B cell (primary cell): ENCODE measurements at regions not wholly inside any gene's neighbourhood (a gene's known extent, or its start where the extent isn't known, plus 50 kb on each side); places are given as distances from the start of the nearest gene placed in this dataset.

Experiments
- EZH2 ChIP-seq: IDR thresholded peaks from 2 replicates; pipeline ENCODE4 v1.6.1; 2012; ENCODE audit warnings: borderline replicate concordance, low read depth, mild to moderate bottlenecking, moderate library complexity, low read length; ENCODE audit not compliant: insufficient read depth, poor library complexity, severe bottlenecking
- TF ChIP-seq, protein P1 (sequence below): fragments of 200-600 bp; IDR thresholded peaks from one replicate; pipeline ENCODE4 v1.8.0; 2022; ENCODE audit warnings: antibody characterized with exemption, mild to moderate bottlenecking

- TF ChIP-seq, protein P1, sequence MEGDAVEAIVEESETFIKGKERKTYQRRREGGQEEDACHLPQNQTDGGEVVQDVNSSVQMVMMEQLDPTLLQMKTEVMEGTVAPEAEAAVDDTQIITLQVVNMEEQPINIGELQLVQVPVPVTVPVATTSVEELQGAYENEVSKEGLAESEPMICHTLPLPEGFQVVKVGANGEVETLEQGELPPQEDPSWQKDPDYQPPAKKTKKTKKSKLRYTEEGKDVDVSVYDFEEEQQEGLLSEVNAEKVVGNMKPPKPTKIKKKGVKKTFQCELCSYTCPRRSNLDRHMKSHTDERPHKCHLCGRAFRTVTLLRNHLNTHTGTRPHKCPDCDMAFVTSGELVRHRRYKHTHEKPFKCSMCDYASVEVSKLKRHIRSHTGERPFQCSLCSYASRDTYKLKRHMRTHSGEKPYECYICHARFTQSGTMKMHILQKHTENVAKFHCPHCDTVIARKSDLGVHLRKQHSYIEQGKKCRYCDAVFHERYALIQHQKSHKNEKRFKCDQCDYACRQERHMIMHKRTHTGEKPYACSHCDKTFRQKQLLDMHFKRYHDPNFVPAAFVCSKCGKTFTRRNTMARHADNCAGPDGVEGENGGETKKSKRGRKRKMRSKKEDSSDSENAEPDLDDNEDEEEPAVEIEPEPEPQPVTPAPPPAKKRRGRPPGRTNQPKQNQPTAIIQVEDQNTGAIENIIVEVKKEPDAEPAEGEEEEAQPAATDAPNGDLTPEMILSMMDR = no peak
- TF ChIP-seq EZH2 = no peak
These were observed 1083.1 kb downstream of the PLA2G4A start for GRCh38 chr1:187911820-187912219.
